Effector memory CD8-positive, alpha-beta T cell (primary cell): ENCODE measurements at regions not wholly inside any gene's neighbourhood (a gene's known extent, or its start where the extent isn't known, plus 50 kb on each side); places are given as distances from the start of the nearest gene placed in this dataset.
"Not testable (repeated sequence)": the region's sequence is repeated elsewhere in the genome, so short reads cannot be mapped to it uniquely, and the experiment has no call there.

ENCODE experiments used
- ATAC-seq: fragments of 150-1000 bp; cut with Tn5 transposase; replicated peaks from 2 replicates; pipeline ENCODE4 v1.10.0; 2021; ENCODE audit warnings: mild to moderate bottlenecking, moderate library complexity
- DNase-seq, 3 experiments: peaks; one replicate each; pipeline ENCODE4 v3.0.0; 2021
- H3K27ac Mint-ChIP-seq, 2 donors: one replicate each; pipeline ENCODE4 v1.8.0; 2022; ENCODE audit warnings: mild to moderate bottlenecking in 2 of 2, mixed read lengths in 2 of 2, moderate library complexity in 2 of 2
- H3K27me3 Mint-ChIP-seq, 2 donors: one replicate each; pipeline ENCODE4 v1.8.0; 2022; ENCODE audit warnings: mixed read lengths in 2 of 2
- H3K36me3 Mint-ChIP-seq: one replicate; pipeline ENCODE4 v1.8.0; 2022; ENCODE audit warnings: mild to moderate bottlenecking, moderate library complexity, mixed read lengths; ENCODE audit not compliant: insufficient read depth
- H3K4me1 Mint-ChIP-seq, 2 donors: one replicate each; pipeline ENCODE4 v1.8.0; 2022; ENCODE audit warnings: low read depth in 2 of 2, mixed read lengths in 2 of 2
- H3K4me3 Mint-ChIP-seq, 2 donors: one replicate each; pipeline ENCODE4 v1.8.0; 2022; ENCODE audit warnings: mild to moderate bottlenecking in 2 of 2, mixed read lengths in 2 of 2, moderate library complexity in 2 of 2
- H3K9me3 Mint-ChIP-seq, 2 donors: one replicate each; pipeline ENCODE4 v1.8.0; 2022; ENCODE audit warnings: mixed read lengths in 2 of 2

GRCh38 chr12:72995029-72995428, 722.9 kb downstream of the TRHDE start:
- not testable (repeated sequence) for H3K4me3 Mint-ChIP-seq, H3K36me3 Mint-ChIP-seq, H3K27me3 Mint-ChIP-seq, H3K9me3 Mint-ChIP-seq, H3K27ac Mint-ChIP-seq, ATAC-seq, DNase-seq, H3K4me1 Mint-ChIP-seq

DNA sequence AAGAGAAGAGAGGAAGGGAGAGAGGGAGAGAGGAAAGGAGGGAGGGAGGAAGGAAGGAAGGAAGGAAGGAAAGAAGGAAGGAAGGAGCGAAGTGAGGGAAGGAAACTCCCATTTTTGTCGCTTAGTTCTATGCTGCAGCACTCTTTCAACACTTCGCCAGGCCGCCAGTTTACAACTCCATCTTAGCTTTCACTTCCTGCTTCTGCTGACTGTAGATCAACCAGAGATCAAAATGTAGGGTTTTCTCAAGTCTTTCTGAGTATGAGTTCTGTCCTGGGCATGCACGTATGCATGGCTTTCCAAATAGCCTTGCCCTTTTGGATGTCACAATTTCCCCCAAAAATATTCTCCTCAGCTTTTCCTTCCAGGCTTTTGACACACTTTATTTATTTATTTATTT, 723.4 kb downstream of the TRHDE start:
- H3K4me3 Mint-ChIP-seq, result no peak overlapping the region
- H3K4me1 Mint-ChIP-seq, result no peaks in the 10 kb centered on the region
- DNase-seq (no peak), ATAC-seq (no peak)
- H3K9me3 Mint-ChIP-seq, result no peaks in the 10 kb centered on the region
- no peaks in the 10 kb centered on the region for H3K36me3 Mint-ChIP-seq
- H3K27ac Mint-ChIP-seq, result no peak overlapping the region
- H3K27me3 Mint-ChIP-seq, result no peaks in the 10 kb centered on the region

DNA sequence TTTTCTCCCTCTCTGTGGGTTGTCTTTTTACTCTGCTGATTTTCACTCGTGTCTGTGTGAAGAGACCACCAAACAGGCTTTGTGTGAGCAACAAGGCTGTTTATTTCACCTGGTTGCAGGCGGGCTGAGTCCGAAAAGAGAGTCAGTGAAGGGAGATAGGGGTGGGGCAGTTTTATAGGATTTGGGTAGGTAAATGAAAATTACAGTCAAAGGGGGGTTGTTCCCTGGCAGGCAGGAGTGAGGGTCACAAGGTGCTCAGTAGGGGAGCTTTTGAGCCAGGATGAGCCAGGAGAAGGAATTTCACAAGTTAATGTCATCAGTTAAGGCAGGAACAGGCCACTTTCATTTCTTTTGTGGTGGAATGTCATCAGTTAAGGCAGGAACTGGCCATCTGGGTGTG, 729.6 kb downstream of the TRHDE start:
- ATAC-seq, H3K36me3 Mint-ChIP-seq, H3K4me3 Mint-ChIP-seq, H3K27ac Mint-ChIP-seq, H3K9me3 Mint-ChIP-seq, H3K4me1 Mint-ChIP-seq, H3K27me3 Mint-ChIP-seq, DNase-seq: not testable (repeated sequence)

DNA sequence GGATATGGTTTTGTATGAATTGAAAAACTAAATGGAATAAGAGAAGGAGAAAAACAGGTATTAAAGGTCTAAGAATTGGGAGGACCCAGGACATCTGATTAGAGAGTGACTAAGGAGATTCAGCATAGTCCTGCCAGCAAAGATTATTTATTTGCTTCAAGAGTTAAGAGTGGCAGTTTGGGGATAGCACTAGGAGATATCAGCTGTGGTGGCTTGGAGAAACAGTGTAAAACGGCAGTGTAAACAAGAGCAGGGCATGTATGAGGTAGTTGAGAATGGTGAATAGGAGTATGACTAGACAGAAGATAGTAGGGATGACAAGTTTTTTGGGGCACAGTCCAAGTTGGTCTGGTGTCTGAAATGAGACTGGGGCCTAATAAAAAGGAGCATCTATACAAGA, 730.3 kb downstream of the TRHDE start:
- not testable (repeated sequence) for H3K4me3 Mint-ChIP-seq, H3K27ac Mint-ChIP-seq, H3K27me3 Mint-ChIP-seq, DNase-seq, H3K9me3 Mint-ChIP-seq, ATAC-seq, H3K4me1 Mint-ChIP-seq, H3K36me3 Mint-ChIP-seq

GRCh38 chr12:73009138-73009834, 737.1 kb downstream of the TRHDE start:
- not testable (repeated sequence) for ATAC-seq, H3K27ac Mint-ChIP-seq, DNase-seq, H3K36me3 Mint-ChIP-seq, H3K9me3 Mint-ChIP-seq, H3K4me3 Mint-ChIP-seq, H3K4me1 Mint-ChIP-seq, H3K27me3 Mint-ChIP-seq

DNA sequence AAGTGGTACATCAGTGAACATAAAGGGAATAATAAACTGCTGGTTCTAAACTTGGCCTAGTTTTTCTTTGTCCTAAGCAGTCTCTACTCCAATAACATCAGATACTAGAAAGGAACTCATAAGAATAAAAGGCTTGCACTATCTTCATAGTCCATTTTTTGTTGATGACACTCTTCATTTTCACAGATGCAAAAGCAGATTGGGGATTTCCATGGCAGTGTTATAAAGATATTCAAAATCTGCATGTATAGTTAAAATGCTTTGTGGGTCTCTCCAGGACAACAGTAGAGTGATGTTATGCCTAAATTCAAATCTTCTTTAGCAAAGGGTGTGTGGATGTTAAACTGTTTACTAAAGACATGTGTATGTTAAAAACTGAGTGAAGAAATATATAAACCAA, 745.8 kb downstream of the TRHDE start:
- ATAC-seq, result no peak
- Mint-ChIP-seq H3K27me3 (no peaks in the 10 kb centered on the region), H3K9me3 (peaks cover 2 to 9% of the 10 kb centered on the region in 2 donors), H3K4me1 (no peaks in the 10 kb centered on the region), H3K4me3 (no peak overlapping the region), H3K27ac (no peak overlapping the region), H3K36me3 (no peaks in the 10 kb centered on the region)
- no peak for DNase-seq

- Mint-ChIP-seq H3K4me1 (no peaks in the 10 kb centered on the region), H3K27ac (no peak overlapping the region), H3K27me3 (no peaks in the 10 kb centered on the region), H3K36me3 (no peaks in the 10 kb centered on the region), H3K9me3 (peaks cover under 1 to 3% of the 10 kb centered on the region in 2 donors), H3K4me3 (no peak overlapping the region)
- no peak for ATAC-seq
- DNase-seq, result no peak
These were observed 781.7 kb downstream of the TRHDE start for GRCh38 chr12:73053893-73054292.

GRCh38 chr12:73057428-73057827, 785.3 kb downstream of the TRHDE start:
- H3K27me3 Mint-ChIP-seq, result no peaks in the 10 kb centered on the region

DNA sequence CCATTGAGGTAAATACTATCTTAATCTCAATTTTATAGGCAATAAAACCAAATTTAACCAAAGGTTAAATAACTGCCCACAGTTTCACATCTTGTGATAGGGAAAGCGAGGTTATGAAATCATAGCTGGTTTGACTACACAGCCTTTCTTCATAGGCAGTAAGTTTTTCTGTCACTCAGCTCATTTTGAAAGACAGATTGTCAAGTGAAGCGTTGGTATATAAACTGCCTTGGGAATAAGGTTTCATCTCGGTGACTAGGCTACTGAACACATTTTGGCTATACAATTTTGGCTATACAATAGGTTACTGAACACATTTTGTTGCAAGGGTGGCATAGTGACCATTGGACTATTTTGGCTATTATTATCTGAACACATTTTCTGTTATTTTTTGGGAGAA, 793.7 kb downstream of the TRHDE start:
- no peak overlapping the region for H3K4me3 Mint-ChIP-seq
- no peak overlapping the region for H3K27ac Mint-ChIP-seq
- peaks cover 2% of the 10 kb centered on the region for H3K36me3 Mint-ChIP-seq
- DNase-seq (no peak), ATAC-seq (no peak)
- H3K27me3 Mint-ChIP-seq, result no peaks in the 10 kb centered on the region
- peaks cover 0 to 8% of the 10 kb centered on the region in 2 donors for H3K9me3 Mint-ChIP-seq
- H3K4me1 Mint-ChIP-seq, result no peaks in the 10 kb centered on the region

More at GRCh38 chr12:73057428-73057827, 785.3 kb downstream of the TRHDE start:
- H3K4me3 Mint-ChIP-seq, result no peak overlapping the region
- no peak overlapping the region for H3K27ac Mint-ChIP-seq
- no peak for ATAC-seq
- H3K9me3 Mint-ChIP-seq, result peaks cover 0 to 2% of the 10 kb centered on the region in 2 donors
- H3K36me3 Mint-ChIP-seq, result no peaks in the 10 kb centered on the region
- DNase-seq, result no peak
- H3K4me1 Mint-ChIP-seq, result no peaks in the 10 kb centered on the region

GRCh38 chr12:73067616-73068015, 795.4 kb downstream of the TRHDE start:
- ATAC-seq (no peak), DNase-seq (no peak)
- Mint-ChIP-seq H3K27ac (no peak overlapping the region), H3K27me3 (no peaks in the 10 kb centered on the region), H3K9me3 (peaks cover 0 to 12% of the 10 kb centered on the region in 2 donors), H3K36me3 (peaks cover 2% of the 10 kb centered on the region), H3K4me1 (no peaks in the 10 kb centered on the region), H3K4me3 (no peak overlapping the region)

GRCh38 chr12:73072214-73072613, 800.0 kb downstream of the TRHDE start:
- Mint-ChIP-seq H3K27me3 (no peaks in the 10 kb centered on the region), H3K36me3 (peaks cover 2% of the 10 kb centered on the region), H3K4me3 (no peak overlapping the region), H3K4me1 (no peaks in the 10 kb centered on the region), H3K27ac (no peak overlapping the region), H3K9me3 (peaks cover 0 to 13% of the 10 kb centered on the region in 2 donors)
- DNase-seq (no peak), ATAC-seq (no peak)

DNA sequence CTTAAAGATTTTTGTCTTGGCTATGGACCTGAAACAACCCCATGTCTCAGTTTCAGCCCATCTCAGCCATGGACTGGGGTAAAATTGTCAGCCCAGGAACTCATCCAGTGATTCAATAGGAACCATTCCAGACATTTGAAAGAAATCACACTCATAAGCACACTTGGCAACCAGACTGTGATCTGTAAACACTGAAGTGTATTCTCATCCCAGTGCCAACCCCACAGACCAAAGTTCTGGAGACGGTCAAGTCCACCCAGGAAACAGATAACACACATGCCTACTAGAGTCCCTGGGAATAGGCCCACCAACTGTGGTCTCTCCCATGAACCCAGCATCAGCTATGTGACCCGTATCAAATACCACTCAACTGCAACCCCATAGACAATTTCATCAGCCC, 804.6 kb downstream of the TRHDE start:
- ATAC-seq (no peak), DNase-seq (no peak)
- Mint-ChIP-seq H3K4me3 (no peak overlapping the region), H3K36me3 (no peaks in the 10 kb centered on the region), H3K27me3 (no peaks in the 10 kb centered on the region), H3K9me3 (peaks cover 0 to 5% of the 10 kb centered on the region in 2 donors), H3K27ac (no peak overlapping the region), H3K4me1 (no peaks in the 10 kb centered on the region)

- DNase-seq (no peak), ATAC-seq (no peak)
- H3K4me1 Mint-ChIP-seq, result no peaks in the 10 kb centered on the region
- no peak overlapping the region for H3K4me3 Mint-ChIP-seq
- H3K27ac Mint-ChIP-seq, result no peak overlapping the region
- H3K36me3 Mint-ChIP-seq, result no peaks in the 10 kb centered on the region
- no peaks in the 10 kb centered on the region for H3K27me3 Mint-ChIP-seq
- peaks cover 5 to 30% of the 10 kb centered on the region in 2 donors for H3K9me3 Mint-ChIP-seq
These were observed 811.6 kb downstream of the TRHDE start for GRCh38 chr12:73083736-73084135.

DNA sequence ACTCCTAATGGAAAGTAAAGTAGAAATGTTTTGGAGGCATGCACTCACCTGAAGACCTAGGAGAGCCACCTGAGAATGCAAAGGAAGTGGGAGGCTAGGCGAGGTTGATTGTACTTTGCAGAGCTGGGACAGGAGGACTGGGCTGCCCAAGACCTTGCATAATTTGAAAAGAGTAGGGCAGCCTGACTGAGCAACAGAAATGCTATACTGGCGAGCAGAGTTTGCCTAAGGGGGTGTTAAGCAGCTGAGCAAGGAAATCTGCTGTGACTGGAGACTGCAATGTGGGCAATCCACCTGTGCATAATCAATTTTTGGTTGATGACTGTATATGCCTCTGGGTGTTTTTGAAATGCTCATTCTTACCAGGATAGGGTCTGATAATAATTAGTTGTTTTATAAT, 834.1 kb downstream of the TRHDE start:
- H3K9me3 Mint-ChIP-seq, result peaks cover 8 to 33% of the 10 kb centered on the region in 2 donors
- no peak overlapping the region for H3K4me3 Mint-ChIP-seq
- H3K36me3 Mint-ChIP-seq, result no peaks in the 10 kb centered on the region
- H3K4me1 Mint-ChIP-seq, result no peaks in the 10 kb centered on the region
- DNase-seq (no peak), ATAC-seq (no peak)
- H3K27ac Mint-ChIP-seq, result no peak overlapping the region
- H3K27me3 Mint-ChIP-seq, result no peaks in the 10 kb centered on the region
